Keratinocyte (primary cell): ENCODE measurements at regions not wholly inside any gene's neighbourhood (a gene's known extent, or its start where the extent isn't known, plus 50 kb on each side); places are given as distances from the start of the nearest gene placed in this dataset.
"Not testable (repeated sequence)": the region's sequence is repeated elsewhere in the genome, so short reads cannot be mapped to it uniquely, and the experiment has no call there.

Source experiments
- DNase-seq: peaks from one replicate; pipeline ENCODE4 v3.0.0-alpha.2; 2011; ENCODE audit warnings: low read depth, missing footprints, low spot score
- FAIRE-seq: peaks from 2 replicates; lab custom pipeline; 2011; peaks lifted over from hg19 to GRCh38; lab: Jason Lieb, UNC
- H2AFZ ChIP-seq: 2 replicates; pipeline ENCODE4 v1.6.0; 2012; ENCODE audit warnings: low read length, control low read depth, inconsistent platforms; ENCODE audit not compliant: control insufficient read depth
- H3K27ac ChIP-seq: 2 replicates; pipeline ENCODE4 v1.5.1; 2011; ENCODE audit warnings: low read length; ENCODE audit not compliant: control insufficient read depth, insufficient read depth
- H3K27me3 ChIP-seq: 3 replicates; pipeline ENCODE4 v1.6.0; 2011; ENCODE audit warnings: low read length; ENCODE audit not compliant: control insufficient read depth, insufficient read depth; ENCODE audit errors: extremely low read depth
- H3K36me3 ChIP-seq, 2 experiments: 2 replicates in 1 of 2; 3 replicates in 1 of 2; pipeline ENCODE4 v1.5.1; 2011; ENCODE audit warnings: low read length in 2 of 2, mild to moderate bottlenecking in 1 of 2; ENCODE audit not compliant: control insufficient read depth in 2 of 2, insufficient read depth in 2 of 2; ENCODE audit errors: extremely low read depth in 1 of 2
- H3K4me1 ChIP-seq: 3 replicates; pipeline ENCODE4 v1.5.1; 2011; ENCODE audit warnings: low read length; ENCODE audit not compliant: control insufficient read depth, insufficient read depth; ENCODE audit errors: extremely low read depth
- H3K4me2 ChIP-seq: 3 replicates; pipeline ENCODE4 v1.6.0; 2011; ENCODE audit warnings: low read depth, low read length; ENCODE audit not compliant: control insufficient read depth, insufficient read depth; ENCODE audit errors: extremely low read depth
- H3K4me3 ChIP-seq, 3 experiments: fragments of 200-600 bp in 1 of 3; sonication (generic) in 1 of 3; 2 replicates in 2 of 3; 3 replicates in 1 of 3; pipeline ENCODE4 v1.5.1; 2011 to 2016; ENCODE audit warnings: low read length in 3 of 3, mild to moderate bottlenecking in 3 of 3, control low read depth in 2 of 3, inconsistent platforms in 1 of 3, low read depth in 1 of 3, mixed read lengths in 1 of 3, mixed run types in 1 of 3, moderate library complexity in 1 of 3; ENCODE audit not compliant: control insufficient read depth in 2 of 3, insufficient read depth in 2 of 3; ENCODE audit errors: extremely low read depth in 1 of 3
- H3K79me2 ChIP-seq: 2 replicates; pipeline ENCODE4 v1.6.0; 2012; ENCODE audit warnings: low read length; ENCODE audit not compliant: control insufficient read depth, insufficient read depth
- H3K9ac ChIP-seq: 3 replicates; pipeline ENCODE4 v1.6.0; 2011; ENCODE audit warnings: low read length; ENCODE audit not compliant: control insufficient read depth, insufficient read depth; ENCODE audit errors: extremely low read depth
- H3K9me1 ChIP-seq: 3 replicates; pipeline ENCODE4 v1.6.0; 2011; ENCODE audit warnings: low read length; ENCODE audit not compliant: control insufficient read depth, insufficient read depth; ENCODE audit errors: extremely low read depth
- H3K9me3 ChIP-seq: 2 replicates; pipeline ENCODE4 v1.5.1; 2012; ENCODE audit warnings: low read depth, low read length; ENCODE audit not compliant: control insufficient read depth
- H4K20me1 ChIP-seq: 3 replicates; pipeline ENCODE4 v1.6.0; 2011; ENCODE audit warnings: low read length; ENCODE audit not compliant: control insufficient read depth, insufficient read depth; ENCODE audit errors: extremely low read depth
- EZH2 ChIP-seq: IDR thresholded peaks from one replicate; pipeline ENCODE4 v1.6.1; 2012; ENCODE audit warnings: inconsistent platforms, mild to moderate bottlenecking, low read length, moderate library complexity
- dilution Hi-C: fragments of 300-500 bp; cut with MboI; formaldehyde crosslinking; loops from one replicate; pipeline ENCODE4 v1.7.0; 2020; ENCODE audit warnings: low sequenced_read_pairs; ENCODE audit not compliant: extremely low pct_ligation_motif_present
- TF ChIP-seq, protein P1 (sequence below), 3 experiments: IDR thresholded peaks in 1 of 3; conservative IDR thresholded peaks in 1 of 3; optimal IDR thresholded peaks in 1 of 3; 2 replicates in 2 of 3; 3 replicates in 1 of 3; pipeline versions ENCODE3 to v1.5.1; 2011; ENCODE audit warnings: low read length in 3 of 3, mild to moderate bottlenecking in 3 of 3, moderate library complexity in 2 of 3, control low read depth in 1 of 3, inconsistent platforms in 1 of 3; ENCODE audit not compliant: insufficient read depth in 2 of 3; ENCODE audit errors: extremely low read depth in 1 of 3

DNA sequence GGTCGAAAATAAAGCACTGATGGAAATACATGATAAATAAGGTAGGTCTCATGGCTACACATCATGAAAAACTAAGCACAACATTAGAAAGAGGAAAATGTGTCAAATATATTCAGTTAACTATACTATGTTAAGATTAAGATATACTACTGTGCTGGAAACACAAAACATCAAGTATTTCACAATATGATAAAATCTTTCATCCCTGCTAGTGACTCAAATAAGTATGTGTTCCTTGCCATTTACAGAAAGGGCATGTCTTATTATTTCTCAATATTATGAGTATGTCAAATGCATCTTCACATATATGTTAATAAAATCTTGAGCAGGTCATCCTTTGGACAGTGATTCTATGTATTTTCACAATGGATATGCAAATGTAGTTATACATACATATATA is 1260.1 kb upstream of the ADGRL2 start:
- no peak for TF ChIP-seq EZH2
- H3K4me1 ChIP-seq, result no peaks in the 10 kb centered on the region
- H3K9me1 ChIP-seq, result no peaks in the 10 kb centered on the region
- no peak overlapping the region for H3K27ac ChIP-seq
- FAIRE-seq, result no peak
- H3K9ac ChIP-seq, result no peak overlapping the region
- no peaks in the 10 kb centered on the region for H3K9me3 ChIP-seq
- no peaks in the 10 kb centered on the region for H3K27me3 ChIP-seq
- H3K36me3 ChIP-seq, result no peaks in the 10 kb centered on the region
- H3K4me2 ChIP-seq, result no peak overlapping the region
- DNase-seq, result no peak
- no peaks in the 10 kb centered on the region for H4K20me1 ChIP-seq
- dilution Hi-C loops, result no loop called here
- H3K4me3 ChIP-seq, result no peak overlapping the region
- no peak overlapping the region for H2AFZ ChIP-seq
- H3K79me2 ChIP-seq, result no peaks in the 10 kb centered on the region

DNA sequence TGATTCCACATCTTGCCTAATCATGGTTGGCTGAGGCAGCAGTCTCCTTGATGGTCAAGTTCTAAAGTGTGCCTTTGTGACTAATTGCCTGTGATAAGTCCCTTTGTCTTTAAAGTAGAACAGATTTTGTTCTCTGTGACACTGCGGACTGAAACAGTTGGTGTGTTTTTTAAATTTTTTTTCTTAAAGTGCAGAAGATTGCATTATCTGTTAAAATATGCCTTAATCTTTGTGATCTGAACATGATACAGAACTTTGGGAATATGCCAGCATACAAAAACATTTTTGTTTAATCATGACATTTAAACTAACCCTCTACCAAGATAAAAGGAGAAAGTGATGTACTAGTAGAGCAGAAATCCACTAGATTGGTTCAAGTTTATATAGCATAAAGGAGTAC is 1260.6 kb upstream of the ADGRL2 start:
- Histone ChIP-seq H3K4me2 (no peak overlapping the region), H3K9me1 (no peaks in the 10 kb centered on the region), H3K27me3 (no peaks in the 10 kb centered on the region), H3K9ac (no peak overlapping the region), H2AFZ (no peak overlapping the region), H3K9me3 (no peaks in the 10 kb centered on the region), H3K79me2 (no peaks in the 10 kb centered on the region), H4K20me1 (no peaks in the 10 kb centered on the region), H3K27ac (no peak overlapping the region), H3K4me1 (no peaks in the 10 kb centered on the region), H3K36me3 (no peaks in the 10 kb centered on the region), H3K4me3 (no peak overlapping the region)
- TF ChIP-seq EZH2, result no peak
- TF ChIP-seq, protein P1, sequence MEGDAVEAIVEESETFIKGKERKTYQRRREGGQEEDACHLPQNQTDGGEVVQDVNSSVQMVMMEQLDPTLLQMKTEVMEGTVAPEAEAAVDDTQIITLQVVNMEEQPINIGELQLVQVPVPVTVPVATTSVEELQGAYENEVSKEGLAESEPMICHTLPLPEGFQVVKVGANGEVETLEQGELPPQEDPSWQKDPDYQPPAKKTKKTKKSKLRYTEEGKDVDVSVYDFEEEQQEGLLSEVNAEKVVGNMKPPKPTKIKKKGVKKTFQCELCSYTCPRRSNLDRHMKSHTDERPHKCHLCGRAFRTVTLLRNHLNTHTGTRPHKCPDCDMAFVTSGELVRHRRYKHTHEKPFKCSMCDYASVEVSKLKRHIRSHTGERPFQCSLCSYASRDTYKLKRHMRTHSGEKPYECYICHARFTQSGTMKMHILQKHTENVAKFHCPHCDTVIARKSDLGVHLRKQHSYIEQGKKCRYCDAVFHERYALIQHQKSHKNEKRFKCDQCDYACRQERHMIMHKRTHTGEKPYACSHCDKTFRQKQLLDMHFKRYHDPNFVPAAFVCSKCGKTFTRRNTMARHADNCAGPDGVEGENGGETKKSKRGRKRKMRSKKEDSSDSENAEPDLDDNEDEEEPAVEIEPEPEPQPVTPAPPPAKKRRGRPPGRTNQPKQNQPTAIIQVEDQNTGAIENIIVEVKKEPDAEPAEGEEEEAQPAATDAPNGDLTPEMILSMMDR (optimal IDR thresholded peaks at IDR 0.05 in 1 of 3, IDR thresholded peaks at IDR 0.05 in 1 of 3, conservative IDR thresholded peaks at IDR 0.05 in 1 of 3; ENCODE audit: extremely low read depth in 1 of 3, insufficient read depth in 2 of 3, low read length in 3 of 3), result no peak
- DNase-seq (no peak), FAIRE-seq (no peak)
- dilution Hi-C loops, result no loop called here

DNA sequence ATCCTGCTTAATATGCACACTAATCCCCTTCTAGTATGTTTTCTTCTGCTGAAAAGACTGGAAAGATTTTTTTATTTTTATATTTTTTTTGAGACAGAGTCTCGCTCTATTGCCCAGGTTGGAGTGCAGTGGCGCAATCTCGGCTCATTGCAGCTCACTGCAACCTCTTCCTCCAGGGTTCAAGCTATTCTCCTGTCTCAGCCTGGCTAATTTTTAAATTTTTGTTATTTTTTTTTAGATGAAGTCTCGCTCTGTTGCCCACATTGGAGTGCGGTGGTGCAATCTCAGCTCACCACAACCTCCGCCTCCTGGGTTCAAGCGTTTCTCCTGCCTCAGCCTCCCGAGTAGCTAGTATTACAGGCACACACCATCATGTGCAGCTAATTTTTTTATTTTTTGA is 1261.4 kb upstream of the ADGRL2 start:
- dilution Hi-C loops, result not testable (repeated sequence)

More for the DNA sequence above, 1261.4 kb upstream of the ADGRL2 start:
- DNase-seq, H3K9me1 ChIP-seq, H2AFZ ChIP-seq, H3K4me3 ChIP-seq, H3K9me3 ChIP-seq, H3K36me3 ChIP-seq, H3K79me2 ChIP-seq, H3K27me3 ChIP-seq, H3K9ac ChIP-seq, H3K27ac ChIP-seq, H4K20me1 ChIP-seq, H3K4me2 ChIP-seq, H3K4me1 ChIP-seq, FAIRE-seq: not testable (repeated sequence)
